GM19043 (cell line): ENCODE measurements at regions not wholly inside any gene's neighbourhood (a gene's known extent, or its start where the extent isn't known, plus 50 kb on each side); places are given as distances from the start of the nearest gene placed in this dataset.
"Not testable (repeated sequence)": the region's sequence is repeated elsewhere in the genome, so short reads cannot be mapped to it uniquely, and the experiment has no call there.

Experiments used
- ATAC-seq: cut with Tn5 transposase; IDR thresholded peaks from one replicate; pipeline ENCODE4 v1.9.1; 2021; ENCODE audit warnings: low read depth; ENCODE audit not compliant: unreplicated experiment

DNA sequence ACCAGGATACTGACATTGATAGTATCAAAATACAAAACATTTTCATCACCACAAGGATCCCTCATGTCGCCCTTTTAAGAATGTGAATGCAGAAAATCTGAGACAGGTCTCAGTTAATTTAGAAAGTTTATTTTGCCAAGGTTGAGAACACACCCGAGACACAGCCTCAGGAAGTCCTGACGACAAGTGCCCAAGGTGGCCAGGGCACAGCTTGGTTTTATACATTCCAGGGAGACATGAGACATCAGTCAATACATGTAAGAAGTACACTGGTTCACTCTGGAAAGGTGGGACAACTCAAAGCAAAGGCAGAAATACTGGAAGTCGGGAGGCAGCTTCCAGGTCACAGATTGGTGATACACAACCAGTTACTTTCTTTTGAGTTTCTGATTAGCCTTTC lies 235.2 kb upstream of the KRR1 start:
- ATAC-seq: no peak

DNA sequence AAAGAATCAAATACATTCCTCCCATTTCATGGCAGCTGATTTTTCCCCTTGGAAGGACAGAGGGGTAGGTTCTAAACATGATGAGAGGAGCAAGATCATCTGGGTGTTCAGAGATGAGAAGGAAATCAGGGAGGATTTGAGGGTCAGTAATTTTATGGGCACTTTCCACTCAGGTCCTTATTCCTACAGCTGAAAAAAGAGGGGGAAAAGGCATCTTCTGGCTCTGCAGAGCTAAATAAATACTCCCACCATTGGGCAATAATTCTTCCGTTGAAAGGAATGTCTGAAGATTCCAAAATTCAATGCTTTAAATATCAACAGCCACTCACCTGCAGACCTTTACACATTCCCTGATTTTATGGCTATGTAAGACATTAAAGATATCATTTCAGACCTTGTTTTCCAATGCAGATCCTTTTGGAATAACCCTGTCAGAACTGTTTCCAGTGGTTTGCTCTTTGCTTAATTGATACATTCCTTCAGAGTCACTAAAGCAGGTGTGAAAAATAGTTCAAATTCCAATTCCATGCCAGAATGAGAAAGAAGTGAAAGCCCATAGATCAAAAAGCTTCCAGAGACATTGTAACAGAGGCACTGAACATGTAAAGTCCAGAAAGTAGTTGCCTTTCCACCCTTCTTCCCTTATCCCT lies 233.3 kb upstream of the KRR1 start:
- ATAC-seq: no peak

DNA sequence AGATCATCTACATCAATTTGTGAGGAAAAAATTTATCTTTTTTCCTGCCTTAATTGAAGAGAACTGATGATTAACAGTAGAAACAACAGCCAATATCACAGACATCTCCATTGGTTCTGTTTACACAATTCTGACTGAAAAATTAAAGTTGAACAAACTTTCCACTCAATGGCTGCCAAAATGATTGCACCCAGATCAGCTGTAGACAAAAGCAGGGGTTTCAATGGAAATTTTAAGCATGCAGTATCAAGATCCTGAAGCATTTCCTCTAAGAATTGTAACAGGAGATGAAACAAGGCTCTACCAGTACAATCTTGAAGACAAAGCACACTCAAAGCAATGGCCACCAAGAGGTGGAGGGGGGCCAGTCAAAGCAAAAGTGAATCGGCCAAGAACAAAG lies 231.6 kb upstream of the KRR1 start:
- ATAC-seq: no peak

DNA sequence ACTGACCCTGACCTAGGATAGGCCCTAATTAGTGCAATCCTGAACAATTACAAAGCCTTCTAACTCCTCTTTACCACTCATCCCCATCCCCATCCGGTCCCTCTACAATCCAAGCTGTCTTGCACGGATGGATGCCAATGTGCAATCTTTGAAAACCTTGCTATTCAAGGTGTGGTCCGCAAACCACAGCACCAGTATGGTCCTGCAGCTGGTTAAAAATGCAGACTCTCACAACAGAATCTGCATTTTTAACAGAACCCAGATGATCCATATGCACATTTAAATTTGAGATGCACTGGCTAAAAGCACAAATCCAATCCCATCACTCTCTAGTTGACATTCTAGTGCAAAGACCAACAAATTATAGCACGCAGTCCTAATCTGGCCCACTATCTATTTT lies 230.6 kb upstream of the KRR1 start:
- ATAC-seq: no peak

DNA sequence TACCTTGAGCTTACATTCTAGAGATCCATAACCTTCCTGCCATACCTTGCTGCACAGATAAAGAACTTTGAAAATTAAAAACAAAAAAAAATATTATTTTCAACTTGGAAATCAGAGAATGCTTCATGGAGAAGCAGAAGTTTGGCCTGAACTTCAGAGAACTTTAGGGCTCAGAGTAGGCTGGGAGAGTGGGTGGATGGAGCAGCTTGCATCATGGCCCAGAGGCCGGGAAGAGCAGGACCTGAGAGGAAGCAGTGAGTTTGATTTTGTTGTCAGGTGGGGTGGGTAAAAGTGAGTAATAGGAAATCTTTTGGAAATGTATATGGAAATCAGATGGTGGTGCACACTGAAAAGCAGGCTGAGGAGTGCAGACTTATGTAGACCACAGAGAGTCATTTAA lies 228.5 kb upstream of the KRR1 start:
- no peak for ATAC-seq

DNA sequence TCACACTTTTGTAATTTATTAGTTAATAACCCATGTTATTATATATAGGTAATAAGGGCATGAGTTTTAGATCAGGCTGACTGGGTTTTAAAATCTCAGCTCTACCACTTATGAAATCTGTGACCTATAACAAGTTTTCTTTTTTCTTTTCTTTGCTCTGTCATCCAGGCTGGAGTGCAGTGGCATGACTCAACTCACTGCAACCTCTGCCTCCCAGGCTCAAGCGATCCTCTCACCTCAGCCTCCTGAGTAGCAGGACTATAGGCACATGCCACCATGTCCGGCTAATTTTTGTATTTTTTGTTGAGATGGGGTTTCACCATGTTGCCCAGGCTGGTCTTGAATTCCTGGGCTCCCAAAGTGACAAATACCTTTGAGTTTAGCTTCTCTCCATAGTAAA lies 227.7 kb upstream of the KRR1 start:
- not testable (repeated sequence) for ATAC-seq

DNA sequence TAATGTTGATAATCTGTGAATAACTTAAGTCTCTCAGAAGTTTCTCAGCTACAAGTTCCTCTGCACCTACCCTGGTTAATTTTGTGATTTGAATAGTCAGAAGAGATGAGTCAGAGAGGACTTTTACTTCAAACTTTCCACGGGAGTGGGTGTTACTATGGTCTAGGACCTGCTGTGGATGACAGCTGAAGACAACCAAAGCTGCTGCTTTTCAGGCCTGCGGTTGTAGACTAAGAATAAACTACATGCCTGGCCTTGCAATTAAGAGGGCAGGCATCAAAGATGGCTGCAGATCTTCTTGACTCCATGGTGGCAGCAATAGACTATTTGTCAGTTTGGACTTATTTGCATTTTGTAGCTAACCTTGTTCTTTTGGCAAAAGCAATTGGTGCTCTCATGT lies 227.1 kb upstream of the KRR1 start:
- ATAC-seq: peak; percentile 79

DNA sequence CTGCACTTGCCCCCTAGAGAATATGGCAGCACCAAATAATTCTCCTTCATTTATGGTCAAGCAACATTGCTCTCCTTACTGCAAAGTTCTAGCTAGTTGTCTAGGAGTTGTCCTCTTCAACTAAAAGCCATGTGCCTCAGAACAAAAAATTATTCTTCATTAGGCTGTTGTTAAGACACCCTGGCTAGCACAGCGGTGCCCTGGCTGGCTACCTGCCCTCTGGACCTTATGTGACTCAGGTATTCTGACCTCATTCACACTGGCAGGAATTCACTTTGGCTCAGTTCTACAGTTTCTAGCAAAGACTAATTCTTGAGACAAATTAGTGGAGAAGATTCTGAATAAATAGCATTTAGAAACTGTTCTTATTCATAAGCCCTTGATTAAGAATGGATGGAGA lies 224.4 kb upstream of the KRR1 start:
- no peak for ATAC-seq

DNA sequence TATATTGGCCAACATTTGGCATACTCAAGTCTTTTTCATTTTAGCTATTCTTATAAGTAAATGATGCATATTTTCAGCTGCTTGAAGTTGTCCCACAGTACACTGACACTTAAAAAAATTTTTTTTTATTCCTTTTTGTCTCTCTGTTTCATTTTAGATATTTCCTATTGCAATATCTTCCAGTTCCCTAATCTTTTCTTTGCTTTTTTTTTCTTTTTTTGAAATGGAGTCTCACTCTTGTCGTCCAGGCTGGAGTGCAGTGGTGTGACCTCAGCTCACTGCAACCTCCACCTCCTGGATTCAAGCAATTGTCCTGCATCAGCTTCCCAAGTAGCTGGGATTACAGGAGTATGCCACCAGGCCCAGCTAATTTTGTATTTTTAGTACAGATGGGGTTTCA lies 217.4 kb upstream of the KRR1 start:
- ATAC-seq: no peak

DNA sequence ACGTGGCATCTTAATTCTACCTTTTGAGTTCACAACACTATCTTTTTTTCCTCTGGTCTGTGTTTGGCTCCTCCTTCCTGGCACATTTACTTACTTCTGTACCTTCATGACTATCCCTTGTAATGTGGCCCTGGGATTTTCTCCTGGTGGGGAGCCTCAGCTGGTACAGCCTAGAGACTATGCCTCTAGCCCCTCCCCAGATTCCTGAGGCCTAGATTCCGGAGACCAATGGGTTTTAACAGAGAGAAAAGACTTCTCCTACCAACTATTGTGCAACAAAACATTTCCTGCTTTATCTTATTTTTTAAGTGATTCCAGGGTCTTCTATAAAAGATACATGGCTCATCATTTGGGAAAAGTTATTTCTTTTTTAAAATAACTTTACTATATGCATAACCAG lies 216.2 kb upstream of the KRR1 start:
- no peak for ATAC-seq

DNA sequence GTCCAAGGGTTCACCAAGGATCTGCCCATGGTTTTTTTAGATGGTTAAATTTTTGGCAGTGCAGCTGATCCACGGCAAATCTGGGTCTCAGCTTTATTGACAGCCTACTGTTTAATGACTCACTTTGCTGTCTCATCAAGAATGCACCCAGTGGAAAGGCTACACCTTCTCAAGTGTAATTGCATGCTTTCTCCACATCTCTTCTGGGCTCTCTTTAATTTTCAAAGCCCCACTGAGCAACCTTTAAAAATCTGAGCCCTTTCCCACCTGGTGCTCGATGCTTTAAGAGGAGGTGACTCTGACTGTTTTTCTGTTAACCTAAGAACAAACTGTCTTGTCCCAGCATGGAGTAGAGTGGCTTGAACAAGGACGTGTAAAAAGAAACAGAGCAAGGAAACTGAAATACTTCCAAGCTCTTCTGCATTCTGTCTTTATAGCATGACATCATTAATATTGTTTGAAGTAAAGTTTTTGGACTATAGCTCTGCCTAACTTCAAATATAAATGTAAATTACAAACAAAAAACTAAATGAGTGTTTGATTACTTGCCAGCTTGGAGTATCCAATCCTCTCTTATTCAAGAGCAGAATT lies 214.2 kb upstream of the KRR1 start:
- no peak for ATAC-seq

DNA sequence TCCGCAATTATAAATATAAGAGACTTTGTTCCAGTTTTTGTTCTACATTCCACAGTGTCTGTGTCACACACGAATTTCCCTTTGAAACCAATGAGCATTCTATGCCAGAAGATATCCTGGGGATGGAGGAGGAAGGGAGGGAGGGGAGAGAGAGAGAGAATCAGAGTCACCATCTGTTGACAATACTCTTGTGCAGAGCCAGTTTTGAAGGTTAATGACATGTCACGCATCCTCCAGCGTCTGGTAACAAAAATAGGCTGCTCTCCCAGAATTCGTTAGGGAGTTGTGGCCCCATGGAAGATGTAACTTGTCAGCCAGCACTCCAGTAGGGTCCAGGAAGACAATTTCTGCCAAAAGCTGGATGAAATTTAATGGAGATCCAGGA lies 213.5 kb upstream of the KRR1 start:
- no peak for ATAC-seq

DNA sequence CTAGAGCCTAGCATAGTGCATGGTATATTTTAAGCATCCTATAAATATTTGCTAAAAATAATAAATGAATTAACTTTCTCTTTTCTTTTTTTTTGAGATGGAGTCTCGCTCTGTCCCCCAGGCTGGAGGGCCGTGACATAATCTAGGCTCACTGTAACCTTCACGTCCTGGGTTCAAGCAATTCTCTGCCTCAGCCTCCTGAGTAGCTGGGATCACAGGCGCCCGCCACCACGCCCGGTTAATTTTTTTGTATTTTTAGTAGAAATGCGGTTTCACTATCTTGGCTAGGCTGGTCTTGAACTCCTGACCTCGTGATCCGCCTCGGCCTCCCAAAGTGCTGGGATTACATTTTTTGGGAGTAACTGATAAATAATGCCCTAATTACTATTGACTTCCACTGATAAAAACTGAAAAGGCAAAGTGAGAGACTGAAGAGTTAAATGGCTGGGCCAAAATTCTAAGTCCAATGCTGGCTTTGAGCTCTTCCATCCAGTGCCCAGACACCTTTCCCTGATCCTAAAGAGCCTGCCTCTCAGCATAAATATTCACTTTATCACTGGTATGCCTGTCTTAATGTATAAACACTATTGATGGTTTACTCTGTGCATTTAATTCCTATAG lies 213.0 kb upstream of the KRR1 start:
- no peak for ATAC-seq

DNA sequence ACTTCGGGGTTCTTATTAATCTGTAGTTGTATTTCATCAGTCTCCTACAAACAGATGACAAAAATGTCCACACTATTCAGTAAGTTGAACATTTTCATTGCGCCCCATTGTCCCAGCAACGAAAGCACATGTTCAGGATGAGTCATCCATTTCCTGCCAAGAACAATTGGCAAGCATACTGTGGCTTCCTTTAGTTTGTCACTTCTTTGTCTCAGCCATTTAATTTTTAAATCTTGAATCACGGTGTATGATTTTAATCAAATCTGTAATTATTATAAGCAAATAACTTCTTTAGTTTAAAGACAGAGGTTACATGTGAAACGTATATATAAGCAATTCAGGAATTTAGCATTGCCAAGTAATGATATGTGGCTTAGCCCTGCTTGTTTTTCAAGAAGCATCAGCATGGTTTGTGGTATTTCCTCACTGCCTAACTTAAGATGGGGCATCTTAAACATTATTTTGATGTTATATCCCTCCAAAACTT lies 211.3 kb upstream of the KRR1 start:
- peak; percentile 87 for ATAC-seq

DNA sequence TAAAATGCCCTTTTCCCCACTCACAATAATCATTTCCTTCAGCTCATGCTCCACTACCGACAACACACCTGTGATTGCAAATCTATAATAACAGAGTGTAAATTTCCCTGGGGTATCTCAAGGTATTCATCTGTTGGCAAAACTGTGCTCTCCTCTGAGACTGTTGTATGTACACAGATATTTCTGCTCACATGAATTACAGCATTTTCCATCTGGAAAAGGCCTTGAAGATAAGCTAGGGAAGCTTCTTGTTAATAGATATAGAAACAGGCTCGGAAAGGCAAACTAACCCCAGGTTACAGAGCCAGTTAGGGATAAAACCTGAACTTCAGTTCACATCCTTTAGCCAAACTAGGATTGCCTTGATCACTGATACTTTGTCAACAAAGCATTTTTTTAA lies 210.4 kb upstream of the KRR1 start:
- no peak for ATAC-seq

DNA sequence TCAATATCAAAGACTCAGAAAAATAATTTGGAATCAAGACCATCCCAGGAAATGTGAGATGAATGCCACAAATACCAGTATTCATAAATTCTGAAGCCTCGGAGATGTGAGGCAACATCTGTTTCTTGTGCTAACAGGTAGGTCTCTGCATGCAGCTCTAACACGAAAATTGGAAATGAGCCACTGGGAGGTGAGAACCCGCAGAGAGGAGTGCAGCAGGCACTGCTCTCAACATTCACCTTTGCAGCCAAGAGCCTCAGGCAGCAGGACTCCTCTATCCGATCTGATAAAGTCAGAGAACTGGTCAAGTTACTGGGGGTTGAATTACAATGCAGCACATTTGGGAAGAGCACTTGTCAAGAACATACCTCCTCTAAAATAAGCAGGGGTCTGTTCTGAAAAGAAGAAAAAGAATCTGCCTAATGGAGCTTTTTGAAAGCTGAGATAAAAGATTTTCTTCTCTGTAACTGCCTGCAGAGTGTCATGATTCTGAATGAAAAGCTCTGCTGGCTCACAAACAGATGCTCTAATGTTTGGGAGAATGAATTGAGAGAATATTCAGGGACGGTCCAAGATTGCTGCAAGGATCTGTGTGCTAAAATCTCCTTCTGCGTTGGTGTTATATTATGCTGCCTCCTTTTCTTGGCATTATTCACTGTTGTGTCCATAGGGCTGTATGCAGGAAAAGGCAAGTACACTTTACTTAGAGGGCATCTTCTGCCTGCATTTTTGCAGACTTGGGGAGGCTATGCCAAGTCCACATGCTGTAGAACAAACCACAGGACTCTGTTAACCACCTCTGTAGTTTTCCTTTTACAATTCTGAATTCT lies 209.6 kb upstream of the KRR1 start:
- no peak for ATAC-seq

DNA sequence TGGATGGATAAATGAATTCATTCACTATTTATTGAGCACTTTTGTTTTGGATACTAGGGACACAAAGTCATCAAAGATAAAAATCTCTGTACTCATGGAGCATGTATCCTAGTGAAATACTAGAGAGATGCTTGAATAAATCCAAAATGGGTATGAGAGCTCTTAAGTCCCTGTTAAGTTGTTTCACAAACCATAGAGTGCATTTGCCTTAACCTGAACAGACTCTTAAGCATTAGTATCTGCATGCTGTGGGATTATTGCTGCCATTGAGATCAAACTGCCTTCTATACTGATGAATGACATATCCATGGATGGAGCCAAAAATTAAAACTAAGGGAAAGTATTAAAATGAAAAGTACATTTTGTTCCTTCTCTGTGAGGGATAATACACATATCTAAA lies 206.5 kb upstream of the KRR1 start:
- no peak for ATAC-seq

DNA sequence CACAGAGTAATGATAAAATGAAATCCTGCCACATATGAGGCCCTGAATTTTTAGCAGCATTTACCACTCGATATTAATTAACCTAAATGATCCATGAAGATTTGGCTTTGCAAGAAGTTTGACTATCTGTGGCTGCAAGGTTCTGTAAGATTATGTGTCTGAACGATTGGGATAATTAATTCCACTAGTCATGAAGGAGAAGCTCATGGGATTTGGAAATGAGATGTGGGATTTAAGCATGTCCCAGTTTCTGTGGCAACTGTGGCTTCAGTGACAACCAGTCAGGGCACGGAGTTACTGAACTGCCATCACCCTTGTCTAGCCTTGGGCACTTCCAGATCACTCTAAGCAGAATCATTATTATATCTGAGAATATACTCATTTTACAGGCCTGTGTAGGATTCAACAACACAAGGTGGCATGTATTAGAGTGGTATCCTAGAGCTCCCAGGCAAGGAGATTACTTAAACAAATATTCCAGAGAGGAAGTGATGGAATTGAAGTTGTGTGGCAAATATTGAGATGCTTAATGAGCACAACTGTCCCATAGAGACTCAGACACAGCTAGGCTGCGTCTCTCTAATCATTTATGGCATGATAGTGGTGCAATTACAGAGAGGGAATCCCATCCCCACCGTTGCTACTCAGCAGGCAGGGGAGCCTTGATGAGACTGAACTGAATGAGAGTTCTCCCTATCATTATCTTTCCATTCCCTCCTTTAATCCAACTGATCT lies 205.0 kb upstream of the KRR1 start:
- ATAC-seq: no peak

DNA sequence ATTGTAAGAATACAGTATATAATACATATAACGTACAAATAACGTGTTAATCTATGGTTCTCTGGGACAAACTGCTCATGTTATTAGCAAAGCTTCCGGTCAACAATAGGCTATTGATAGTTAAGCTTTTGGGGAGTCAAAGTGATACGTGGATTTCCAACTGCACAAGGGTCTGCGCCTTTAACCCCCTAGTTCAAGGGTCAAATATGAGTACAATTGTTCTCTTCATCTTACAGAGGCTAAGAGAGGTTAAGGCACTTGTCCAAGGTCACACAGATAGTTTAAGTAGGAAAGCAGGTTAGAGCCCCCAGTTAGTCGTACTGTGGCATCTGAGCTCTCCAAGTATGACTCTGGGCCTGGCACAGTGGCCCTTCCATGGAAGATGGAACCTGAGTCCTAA lies 204.3 kb upstream of the KRR1 start:
- no peak for ATAC-seq

DNA sequence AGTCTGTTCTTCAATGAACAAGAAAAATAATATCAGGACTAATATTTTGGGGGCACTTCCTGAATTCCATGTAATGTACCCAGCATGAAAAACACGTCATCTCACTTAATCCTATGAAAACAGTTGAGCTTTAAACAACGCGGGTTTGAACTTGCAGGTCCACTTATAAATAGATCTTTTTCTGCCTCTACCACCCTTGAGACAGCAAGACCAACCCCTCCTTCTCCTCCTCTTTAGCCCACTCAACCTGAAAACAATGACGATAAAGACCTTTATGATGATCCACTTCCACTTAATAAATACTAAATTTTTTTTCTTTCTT lies 203.9 kb upstream of the KRR1 start:
- ATAC-seq: no peak
